HG03159 (cell line): ENCODE measurements at regions not wholly inside any gene's neighbourhood (a gene's known extent, or its start where the extent isn't known, plus 50 kb on each side); places are given as distances from the start of the nearest gene placed in this dataset.
"Not testable (repeated sequence)": the region's sequence is repeated elsewhere in the genome, so short reads cannot be mapped to it uniquely, and the experiment has no call there.

Experiments
- ATAC-seq: cut with Tn5 transposase; IDR thresholded peaks from one replicate; pipeline ENCODE4 v1.9.1; 2021; ENCODE audit warnings: mild to moderate bottlenecking, moderate library complexity; ENCODE audit not compliant: unreplicated experiment

GRCh38 chr1:234770924-234771540 is 161.1 kb upstream of the IRF2BP2 start:
- ATAC-seq, result no peak

GRCh38 chr1:234769986-234770795 is 160.2 kb upstream of the IRF2BP2 start:
- ATAC-seq, result no peak

GRCh38 chr1:234769284-234769985 is 159.5 kb upstream of the IRF2BP2 start:
- ATAC-seq, result no peak

GRCh38 chr1:234768569-234769283 is 158.7 kb upstream of the IRF2BP2 start:
- ATAC-seq, result no peak

GRCh38 chr1:234768171-234768568 is 158.2 kb upstream of the IRF2BP2 start:
- no peak for ATAC-seq

- no peak for ATAC-seq
Observed at GRCh38 chr1:234765672-234766071, 155.7 kb upstream of the IRF2BP2 start.

- no peak for ATAC-seq
Observed at GRCh38 chr1:234765181-234765580, 155.2 kb upstream of the IRF2BP2 start.

GRCh38 chr1:234763910-234764309 is 153.9 kb upstream of the IRF2BP2 start:
- no peak for ATAC-seq

- no peak for ATAC-seq
Observed at GRCh38 chr1:234763367-234763766, 153.4 kb upstream of the IRF2BP2 start.

GRCh38 chr1:234762127-234762526 is 152.1 kb upstream of the IRF2BP2 start:
- not testable (repeated sequence) for ATAC-seq

GRCh38 chr1:234760303-234760723 is 150.3 kb upstream of the IRF2BP2 start:
- ATAC-seq, result no peak

- no peak for ATAC-seq
Observed at GRCh38 chr1:234759888-234760287, 149.9 kb upstream of the IRF2BP2 start.

- ATAC-seq, result no peak
Observed at GRCh38 chr1:234758851-234759250, 148.9 kb upstream of the IRF2BP2 start.

- ATAC-seq, result no peak
Observed at GRCh38 chr1:234756857-234757256, 146.9 kb upstream of the IRF2BP2 start.

GRCh38 chr1:234756066-234756774 is 146.2 kb upstream of the IRF2BP2 start:
- no peak for ATAC-seq

GRCh38 chr1:234755449-234755863 is 145.5 kb upstream of the IRF2BP2 start:
- no peak for ATAC-seq

GRCh38 chr1:234753979-234754378 is 144.0 kb upstream of the IRF2BP2 start:
- ATAC-seq, result no peak

GRCh38 chr1:234752927-234753326 is 142.9 kb upstream of the IRF2BP2 start:
- ATAC-seq, result no peak

GRCh38 chr1:234751678-234752077 is 141.7 kb upstream of the IRF2BP2 start:
- no peak for ATAC-seq

- no peak for ATAC-seq
Observed at GRCh38 chr1:234750922-234751627, 141.1 kb upstream of the IRF2BP2 start.
